ENCODE measurements at regions not wholly inside any gene's neighbourhood (a gene's known extent, or its start where the extent isn't known, plus 50 kb on each side); places are given as distances from the start of the nearest gene placed in this dataset.

DNA sequence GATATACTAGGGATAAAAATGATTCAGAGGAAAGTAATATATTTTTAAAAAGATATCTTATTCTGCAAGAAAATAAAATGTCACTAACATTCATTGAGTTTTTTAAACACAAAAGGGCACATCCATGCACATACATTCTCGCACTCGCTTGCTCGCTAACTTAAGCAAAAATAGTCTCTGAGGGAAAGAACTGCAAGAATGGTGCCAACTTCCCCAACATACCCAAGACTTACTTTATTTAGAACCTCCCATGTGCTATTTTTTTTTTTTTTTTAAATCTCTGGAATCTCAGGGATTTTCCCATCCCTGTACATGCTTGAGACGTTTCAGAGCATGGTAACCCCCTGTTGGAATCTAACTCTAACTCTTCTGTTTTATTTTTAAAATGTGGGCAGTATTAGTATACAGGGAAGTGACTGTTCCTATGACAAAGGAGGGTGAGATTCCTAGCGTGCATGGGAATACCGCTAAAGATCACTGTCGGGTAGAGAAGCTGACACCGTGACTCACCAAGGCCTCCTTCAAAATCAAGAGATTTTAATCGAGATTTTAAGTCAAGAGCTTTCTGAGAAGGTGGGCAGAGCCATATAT, 187.9 kb upstream of the ZEB2 start:
- Histone ChIP-seq H3K27ac (no peak overlapping the region), H3K9me3 (no peaks in the 10 kb centered on the region), H3K4me1 (no peaks in the 10 kb centered on the region), H3K27me3 (no peaks in the 10 kb centered on the region), H3K4me3 (no peak overlapping the region), H3K36me3 (no peaks in the 10 kb centered on the region)
- no peak for DNase-seq
- no peak for TF ChIP-seq POLR2A (IDR thresholded peaks at IDR 0.05)
- TF ChIP-seq, protein P1, sequence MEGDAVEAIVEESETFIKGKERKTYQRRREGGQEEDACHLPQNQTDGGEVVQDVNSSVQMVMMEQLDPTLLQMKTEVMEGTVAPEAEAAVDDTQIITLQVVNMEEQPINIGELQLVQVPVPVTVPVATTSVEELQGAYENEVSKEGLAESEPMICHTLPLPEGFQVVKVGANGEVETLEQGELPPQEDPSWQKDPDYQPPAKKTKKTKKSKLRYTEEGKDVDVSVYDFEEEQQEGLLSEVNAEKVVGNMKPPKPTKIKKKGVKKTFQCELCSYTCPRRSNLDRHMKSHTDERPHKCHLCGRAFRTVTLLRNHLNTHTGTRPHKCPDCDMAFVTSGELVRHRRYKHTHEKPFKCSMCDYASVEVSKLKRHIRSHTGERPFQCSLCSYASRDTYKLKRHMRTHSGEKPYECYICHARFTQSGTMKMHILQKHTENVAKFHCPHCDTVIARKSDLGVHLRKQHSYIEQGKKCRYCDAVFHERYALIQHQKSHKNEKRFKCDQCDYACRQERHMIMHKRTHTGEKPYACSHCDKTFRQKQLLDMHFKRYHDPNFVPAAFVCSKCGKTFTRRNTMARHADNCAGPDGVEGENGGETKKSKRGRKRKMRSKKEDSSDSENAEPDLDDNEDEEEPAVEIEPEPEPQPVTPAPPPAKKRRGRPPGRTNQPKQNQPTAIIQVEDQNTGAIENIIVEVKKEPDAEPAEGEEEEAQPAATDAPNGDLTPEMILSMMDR (IDR thresholded peaks at IDR 0.05), result no peak

DNA sequence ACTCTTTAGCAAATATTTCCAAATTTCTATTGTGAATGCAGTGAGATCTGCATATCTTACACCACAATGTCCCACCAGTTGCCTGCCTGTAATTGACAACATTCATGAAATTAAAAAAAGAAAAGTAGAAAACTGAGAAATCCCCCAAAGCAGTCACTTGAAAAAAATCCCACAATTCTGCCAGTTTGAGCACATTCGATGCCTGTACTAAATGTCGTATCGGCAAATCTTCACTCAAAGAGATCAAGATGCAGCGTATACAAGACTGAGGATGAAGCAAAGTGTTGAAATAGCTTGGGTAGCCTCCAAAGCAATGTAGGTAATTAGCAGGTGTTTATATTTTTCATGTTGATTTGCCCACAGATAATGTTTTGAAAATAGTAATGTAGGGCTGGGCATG, 186.7 kb upstream of the ZEB2 start:
- H3K27ac ChIP-seq, result no peak overlapping the region
- no peak for TF ChIP-seq POLR2A (IDR thresholded peaks at IDR 0.05)
- TF ChIP-seq, protein P1 (IDR thresholded peaks at IDR 0.05), result no peak
- no peaks in the 10 kb centered on the region for H3K36me3 ChIP-seq
- no peaks in the 10 kb centered on the region for H3K4me1 ChIP-seq
- H3K4me3 ChIP-seq, result no peak overlapping the region
- DNase-seq, result no peak
- H3K9me3 ChIP-seq, result no peaks in the 10 kb centered on the region
- H3K27me3 ChIP-seq, result no peaks in the 10 kb centered on the region

DNA sequence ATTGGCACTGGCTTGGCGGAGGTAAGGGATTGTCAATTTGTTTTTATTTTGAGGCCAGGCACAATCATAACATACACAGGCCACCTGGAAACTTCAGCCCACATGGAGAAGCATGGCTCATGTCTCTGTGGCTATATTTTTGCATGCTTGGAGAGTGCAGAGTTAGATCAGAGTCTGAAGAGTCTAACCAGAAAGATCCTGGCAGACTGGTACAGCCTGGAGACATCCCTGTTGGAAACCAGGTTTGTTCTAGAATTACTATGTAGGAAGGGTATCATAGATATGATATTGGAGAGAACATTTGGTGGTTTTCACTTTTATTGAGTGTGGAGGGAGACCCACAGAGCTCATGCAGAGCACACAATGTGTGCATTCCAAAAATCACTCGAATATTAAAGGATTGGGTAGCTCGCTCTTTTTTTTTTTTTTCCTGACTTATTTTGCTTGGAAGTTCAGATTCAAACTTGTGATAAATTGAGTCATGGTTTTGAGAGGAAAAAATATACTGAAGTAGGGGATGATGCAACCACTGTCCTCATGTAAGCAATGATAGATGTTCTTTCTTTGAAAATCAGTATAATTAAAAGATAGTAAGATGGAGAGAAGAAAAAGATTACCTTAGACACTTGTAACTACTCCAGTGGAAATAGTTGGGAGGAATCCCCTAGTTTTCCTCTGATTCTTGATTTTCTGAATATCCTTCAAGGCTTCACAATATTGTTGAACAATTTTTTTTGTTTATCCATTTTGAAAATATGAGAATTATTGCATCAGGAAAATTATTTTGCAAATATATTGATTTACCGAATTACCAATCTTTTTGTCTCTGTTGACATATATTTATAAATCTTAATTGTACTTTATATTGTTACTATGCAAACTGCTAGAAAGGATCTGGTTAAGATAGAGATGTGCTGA, 185.7 kb upstream of the ZEB2 start:
- DNase-seq, result no peak
- Histone ChIP-seq H3K36me3 (no peaks in the 10 kb centered on the region), H3K27me3 (no peaks in the 10 kb centered on the region), H3K4me3 (no peak overlapping the region), H3K27ac (no peak overlapping the region), H3K9me3 (no peaks in the 10 kb centered on the region), H3K4me1 (no peaks in the 10 kb centered on the region)
- TF ChIP-seq, protein P1 (IDR thresholded peaks at IDR 0.05), result no peak
- no peak for TF ChIP-seq POLR2A (IDR thresholded peaks at IDR 0.05)

DNA sequence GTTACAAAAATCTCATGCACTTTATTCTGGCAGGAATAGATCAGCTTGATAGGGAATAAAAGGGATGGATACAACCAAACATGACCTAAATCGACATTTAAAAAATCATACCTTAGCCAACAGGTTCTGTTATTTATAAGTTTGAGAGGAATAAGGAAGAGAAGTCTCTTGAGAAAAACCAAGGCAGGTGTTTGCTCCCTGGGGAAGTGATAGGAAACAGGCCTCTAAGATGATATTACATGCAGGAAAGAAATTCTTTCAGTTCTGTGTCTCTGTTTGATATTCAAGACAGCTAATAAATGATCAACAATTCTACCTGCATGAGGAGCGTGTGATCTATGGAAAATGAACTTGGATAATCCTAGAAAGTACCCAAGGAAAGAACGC, 184.8 kb upstream of the ZEB2 start:
- DNase-seq, result no peak
- TF ChIP-seq, protein P1 (IDR thresholded peaks at IDR 0.05), result no peak
- no peak for TF ChIP-seq POLR2A (IDR thresholded peaks at IDR 0.05)
- Histone ChIP-seq H3K4me3 (no peak overlapping the region), H3K27ac (no peak overlapping the region), H3K36me3 (no peaks in the 10 kb centered on the region), H3K27me3 (no peaks in the 10 kb centered on the region), H3K9me3 (no peaks in the 10 kb centered on the region), H3K4me1 (no peaks in the 10 kb centered on the region)

DNA sequence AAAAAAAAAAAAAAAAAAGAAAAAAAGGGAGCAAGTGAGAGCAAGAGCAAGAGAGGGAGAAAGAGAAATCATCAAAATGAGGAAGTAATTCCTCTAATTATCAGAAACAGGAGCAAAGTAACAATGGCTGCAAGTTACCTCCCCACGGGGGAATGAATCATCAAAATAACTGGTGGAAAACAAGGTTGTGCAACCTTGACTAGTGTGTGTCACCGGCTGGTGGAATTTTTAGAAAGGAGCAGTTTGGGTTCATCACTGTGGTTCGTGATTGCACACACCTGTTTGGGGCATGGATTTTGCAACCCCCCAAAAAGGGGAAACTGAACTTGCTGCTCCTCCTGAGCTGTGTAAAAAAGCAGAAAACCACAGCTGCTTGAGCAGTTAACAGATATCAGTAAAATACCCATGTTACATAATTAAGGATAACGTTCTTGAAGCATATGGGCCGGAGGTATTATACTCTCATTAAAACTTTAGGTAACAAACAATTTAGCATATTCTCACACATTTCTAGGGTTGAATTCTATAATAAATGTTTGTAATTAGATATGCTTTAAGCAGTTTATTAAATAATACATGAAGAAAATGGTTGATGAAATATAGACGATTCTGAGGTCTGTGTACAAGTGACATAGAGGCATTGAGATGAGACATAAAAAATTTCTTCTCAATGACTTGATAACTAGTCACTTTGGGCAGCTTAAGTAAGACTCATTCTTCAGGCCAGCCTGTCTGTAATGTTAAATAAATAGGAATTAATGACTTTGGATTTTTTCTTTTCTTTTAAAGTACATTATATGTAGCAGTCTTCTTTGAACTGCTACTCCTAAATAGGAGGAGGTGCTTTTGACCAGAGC, 184.2 kb upstream of the ZEB2 start:
- H3K27ac ChIP-seq, result no peak overlapping the region
- H3K27me3 ChIP-seq, result no peaks in the 10 kb centered on the region
- H3K9me3 ChIP-seq, result no peaks in the 10 kb centered on the region
- H3K4me3 ChIP-seq, result no peak overlapping the region
- DNase-seq, result peak in 2 of 3 donors; percentile 21 to 48
- no peaks in the 10 kb centered on the region for H3K4me1 ChIP-seq
- no peaks in the 10 kb centered on the region for H3K36me3 ChIP-seq
- TF ChIP-seq, protein P1 (IDR thresholded peaks at IDR 0.05), result no peak
- no peak for TF ChIP-seq POLR2A (IDR thresholded peaks at IDR 0.05)

Data from Peyer's patch (tissue), 4 donors.